ENCODE measurements at regions not wholly inside any gene's neighbourhood (a gene's known extent, or its start where the extent isn't known, plus 50 kb on each side); places are given as distances from the start of the nearest gene placed in this dataset.
"Not testable (repeated sequence)": the region's sequence is repeated elsewhere in the genome, so short reads cannot be mapped to it uniquely, and the experiment has no call there.

- ATAC-seq = not testable (repeated sequence)
Observed at GRCh38 chr3:75840160-75840559, 54.8 kb upstream of the ZNF717 start.

DNA sequence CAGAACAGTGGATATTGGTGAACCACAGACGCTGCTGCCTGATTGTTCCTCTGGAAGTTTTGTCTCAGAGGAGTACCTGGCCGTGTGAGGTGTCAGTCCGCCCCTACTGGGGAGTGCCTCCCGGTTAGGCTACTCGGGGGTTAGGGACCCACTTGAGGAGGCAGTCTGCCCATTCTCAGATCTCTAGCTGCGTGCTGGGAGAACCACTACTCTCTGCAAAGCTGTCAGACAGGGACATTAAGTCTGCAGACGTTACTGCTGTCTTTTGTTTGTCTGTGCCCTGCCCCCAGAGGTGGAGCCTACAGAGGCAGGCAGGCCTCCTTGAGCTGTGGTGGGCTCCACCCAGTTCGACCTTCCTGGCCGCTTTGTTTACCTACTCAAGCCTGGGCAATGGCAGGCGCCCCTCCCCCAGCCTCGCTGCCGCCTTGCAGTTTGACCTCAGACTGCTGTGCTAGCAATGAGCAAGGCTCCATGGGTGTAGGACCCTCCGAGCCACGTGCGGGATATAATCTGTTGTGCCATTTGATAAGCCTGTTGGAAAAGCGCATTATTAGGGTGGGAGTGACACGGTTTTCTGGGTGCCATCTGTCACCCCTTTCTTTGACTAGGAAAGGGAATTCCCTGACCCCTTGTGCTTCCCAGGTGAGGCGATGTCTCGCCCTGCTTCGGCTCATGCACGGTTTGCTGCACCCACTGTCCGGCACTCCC is 65.1 kb upstream of the ZNF717 start:
- not testable (repeated sequence) for ATAC-seq

GRCh38 chr3:75863130-75863529 is 77.8 kb upstream of the ZNF717 start:
- ATAC-seq = no peak
- TF ChIP-seq PPARA (CRISPR knock-in tag; IDR thresholded peaks at IDR 0.05; ENCODE audit: borderline replicate concordance) = no peak
- TF ChIP-seq ZNF8 (CRISPR knock-in tag; IDR thresholded peaks at IDR 0.05) = no peak
- TF ChIP-seq POU6F1 (CRISPR knock-in tag; IDR thresholded peaks at IDR 0.05; ENCODE audit: borderline replicate concordance, low read depth) = no peak
- TF ChIP-seq TOX (CRISPR knock-in tag; IDR thresholded peaks at IDR 0.05; ENCODE audit: borderline replicate concordance) = no peak
- no peak for TF ChIP-seq CSDC2 (CRISPR knock-in tag; IDR thresholded peaks at IDR 0.05)
- no peak for TF ChIP-seq ARNTL (CRISPR knock-in tag; IDR thresholded peaks at IDR 0.05; ENCODE audit: borderline replicate concordance, low read depth)
- no peak for TF ChIP-seq RARB (CRISPR knock-in tag; IDR thresholded peaks at IDR 0.05)
- no peak for TF ChIP-seq ZFP30 (CRISPR knock-in tag; IDR thresholded peaks at IDR 0.05)
- TF ChIP-seq ZFP3 (CRISPR knock-in tag; IDR thresholded peaks at IDR 0.05) = no peak
- TF ChIP-seq SNAI2 (CRISPR knock-in tag; IDR thresholded peaks at IDR 0.05) = no peak
- TF ChIP-seq ZC3H10 (CRISPR knock-in tag; IDR thresholded peaks at IDR 0.05) = no peak
- no peak for TF ChIP-seq OSR1 (CRISPR knock-in tag; IDR thresholded peaks at IDR 0.05)
- no peak for TF ChIP-seq TSHZ2 (CRISPR knock-in tag; IDR thresholded peaks at IDR 0.05)
- no peak for TF ChIP-seq ISL1 (CRISPR knock-in tag; IDR thresholded peaks at IDR 0.05)
- no peak for TF ChIP-seq BACH2 (CRISPR knock-in tag; IDR thresholded peaks at IDR 0.05; ENCODE audit: borderline replicate concordance)
- TF ChIP-seq ZNF70 (CRISPR knock-in tag; IDR thresholded peaks at IDR 0.05) = no peak
- no peak for TF ChIP-seq GLIS3 (CRISPR knock-in tag; IDR thresholded peaks at IDR 0.05)
- no peak for TF ChIP-seq ESRRG (CRISPR knock-in tag; IDR thresholded peaks at IDR 0.05)

DNA sequence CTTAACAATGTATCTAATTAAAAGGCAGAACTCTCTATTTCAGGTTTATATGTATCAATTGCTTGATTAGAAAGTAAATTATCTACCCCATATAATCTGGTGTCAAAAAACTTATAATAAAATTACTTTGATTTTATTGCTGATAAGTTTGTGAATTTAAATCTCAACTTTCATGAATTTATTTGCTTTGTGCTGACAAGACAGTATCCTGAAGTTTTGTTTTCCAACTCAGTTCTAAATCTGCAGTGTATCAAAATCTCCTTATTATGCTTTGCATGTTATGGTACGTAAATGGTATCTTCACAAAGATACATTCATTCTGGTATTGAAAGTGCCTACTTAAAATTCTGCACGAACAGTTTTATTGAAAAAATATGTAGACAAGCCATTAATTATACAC is 78.5 kb upstream of the ZNF717 start:
- TF ChIP-seq GLIS3 (CRISPR knock-in tag; IDR thresholded peaks at IDR 0.05) (no peak), ZFP3 (CRISPR knock-in tag; IDR thresholded peaks at IDR 0.05) (no peak), PPARA (CRISPR knock-in tag; IDR thresholded peaks at IDR 0.05; ENCODE audit: borderline replicate concordance) (no peak), ARNTL (CRISPR knock-in tag; IDR thresholded peaks at IDR 0.05; ENCODE audit: borderline replicate concordance, low read depth) (no peak), RARB (CRISPR knock-in tag; IDR thresholded peaks at IDR 0.05) (no peak), ZNF8 (CRISPR knock-in tag; IDR thresholded peaks at IDR 0.05) (no peak), SNAI2 (CRISPR knock-in tag; IDR thresholded peaks at IDR 0.05) (no peak), ZFP30 (CRISPR knock-in tag; IDR thresholded peaks at IDR 0.05) (no peak)
- no peak for ATAC-seq

GRCh38 chr3:75883719-75884118 is 98.4 kb upstream of the ZNF717 start:
- ATAC-seq = not testable (repeated sequence)

- ATAC-seq = no peak
- TF ChIP-seq GLIS3 (CRISPR knock-in tag; IDR thresholded peaks at IDR 0.05) (no peak), PPARA (CRISPR knock-in tag; IDR thresholded peaks at IDR 0.05; ENCODE audit: borderline replicate concordance) (no peak), SNAI2 (CRISPR knock-in tag; IDR thresholded peaks at IDR 0.05) (no peak), ZNF70 (CRISPR knock-in tag; IDR thresholded peaks at IDR 0.05) (no peak), ZNF8 (CRISPR knock-in tag; IDR thresholded peaks at IDR 0.05) (no peak), TSHZ2 (CRISPR knock-in tag; IDR thresholded peaks at IDR 0.05) (no peak), BACH2 (CRISPR knock-in tag; IDR thresholded peaks at IDR 0.05; ENCODE audit: borderline replicate concordance) (no peak), ZC3H10 (CRISPR knock-in tag; IDR thresholded peaks at IDR 0.05) (no peak)
Observed at GRCh38 chr3:75886971-75887526, 101.7 kb upstream of the ZNF717 start.

Data from SK-N-SH treated with all-trans-retinoic acid at 6 μM for 48 hours (cell line).